HG02678 (cell line): ENCODE measurements at regions not wholly inside any gene's neighbourhood (a gene's known extent, or its start where the extent isn't known, plus 50 kb on each side); places are given as distances from the start of the nearest gene placed in this dataset.

Experiments
- ATAC-seq: cut with Tn5 transposase; IDR thresholded peaks from one replicate; pipeline ENCODE4 v1.9.1; 2021; ENCODE audit warnings: mild to moderate bottlenecking, moderate library complexity; ENCODE audit not compliant: unreplicated experiment

GRCh38 chr3:102102394-102102793 lies 253.1 kb downstream of the NFKBIZ start:
- no peak for ATAC-seq

DNA sequence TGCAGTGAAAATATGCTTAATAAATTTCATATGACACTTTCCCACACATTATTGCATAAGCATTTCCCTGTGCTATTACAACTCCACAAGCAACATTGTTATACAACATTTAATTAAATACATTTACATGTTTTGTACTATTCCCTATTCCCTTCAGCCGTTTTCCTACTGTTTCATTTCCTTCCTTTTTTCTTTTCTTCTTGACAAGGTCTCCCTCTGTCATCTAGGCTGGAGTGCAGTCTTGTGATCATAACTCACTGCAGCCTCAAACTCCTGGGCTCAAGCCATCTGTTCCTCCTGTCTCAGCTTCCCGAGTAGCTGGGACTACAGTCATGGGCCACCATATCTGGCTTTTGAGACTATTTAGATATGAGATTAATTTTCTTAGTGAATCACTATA lies 254.7 kb downstream of the NFKBIZ start:
- ATAC-seq: no peak

- no peak for ATAC-seq
Observed at GRCh38 chr3:102105193-102105592, 255.9 kb downstream of the NFKBIZ start.

DNA sequence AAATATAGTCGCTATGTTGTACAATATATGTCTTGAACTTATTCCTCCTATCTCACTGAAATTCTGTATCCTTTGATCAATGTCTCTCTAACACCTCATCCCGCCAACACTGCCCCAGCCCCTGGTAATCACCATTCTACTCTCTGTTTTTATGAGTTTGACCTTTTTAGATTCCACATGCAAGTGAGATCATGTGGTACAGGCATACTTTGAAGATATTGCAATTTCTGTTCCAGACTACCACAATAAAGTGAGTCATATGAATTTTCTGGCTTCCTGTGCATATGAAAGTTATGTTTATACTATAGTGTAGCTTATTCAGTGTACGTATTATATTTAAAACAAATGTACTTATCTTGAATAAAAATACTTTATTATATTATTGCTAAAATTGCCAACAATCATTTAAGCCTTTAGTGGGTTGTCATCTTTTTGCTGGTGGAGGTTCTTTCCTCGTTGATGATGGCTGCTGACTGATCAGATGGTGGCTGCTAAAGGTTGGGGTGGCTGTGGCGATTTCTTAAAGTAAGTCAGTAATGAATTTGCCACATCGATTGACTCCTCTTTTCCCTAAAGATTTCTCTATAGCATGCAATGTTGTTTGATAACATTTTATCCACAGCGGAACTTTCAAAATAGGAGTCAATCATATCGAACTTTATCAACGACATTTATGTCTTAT lies 257.2 kb downstream of the NFKBIZ start:
- no peak for ATAC-seq

- no peak for ATAC-seq
Observed at GRCh38 chr3:102112704-102113230, 263.5 kb downstream of the NFKBIZ start.

DNA sequence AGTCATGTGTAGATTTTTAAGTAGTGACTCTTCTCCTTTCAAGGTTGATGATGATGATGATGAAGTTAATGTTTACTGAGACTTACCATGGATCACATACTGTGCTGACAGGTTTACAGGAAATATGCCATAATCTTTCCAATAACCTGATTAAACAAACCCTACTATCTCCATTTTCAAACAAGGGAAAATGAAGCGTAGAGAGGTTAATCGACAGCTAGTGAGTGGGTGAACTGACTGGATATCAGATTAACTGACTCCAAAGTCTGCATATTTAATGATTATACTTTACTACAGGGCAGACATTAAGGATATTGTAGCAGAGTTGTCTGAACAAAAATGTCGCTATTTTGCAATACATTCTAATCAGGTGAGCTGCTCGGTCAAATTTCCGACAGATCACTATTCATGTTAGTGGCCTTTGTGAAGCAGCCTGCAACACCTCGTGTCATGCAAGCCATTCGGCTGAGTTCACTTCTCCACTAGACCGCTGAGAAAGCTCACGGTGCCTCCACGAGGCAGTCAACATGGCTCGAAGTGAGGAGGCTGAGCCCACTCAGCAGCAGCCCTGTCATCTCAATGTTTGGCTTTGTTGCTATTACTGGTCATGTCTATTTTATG lies 264.2 kb downstream of the NFKBIZ start:
- no peak for ATAC-seq

DNA sequence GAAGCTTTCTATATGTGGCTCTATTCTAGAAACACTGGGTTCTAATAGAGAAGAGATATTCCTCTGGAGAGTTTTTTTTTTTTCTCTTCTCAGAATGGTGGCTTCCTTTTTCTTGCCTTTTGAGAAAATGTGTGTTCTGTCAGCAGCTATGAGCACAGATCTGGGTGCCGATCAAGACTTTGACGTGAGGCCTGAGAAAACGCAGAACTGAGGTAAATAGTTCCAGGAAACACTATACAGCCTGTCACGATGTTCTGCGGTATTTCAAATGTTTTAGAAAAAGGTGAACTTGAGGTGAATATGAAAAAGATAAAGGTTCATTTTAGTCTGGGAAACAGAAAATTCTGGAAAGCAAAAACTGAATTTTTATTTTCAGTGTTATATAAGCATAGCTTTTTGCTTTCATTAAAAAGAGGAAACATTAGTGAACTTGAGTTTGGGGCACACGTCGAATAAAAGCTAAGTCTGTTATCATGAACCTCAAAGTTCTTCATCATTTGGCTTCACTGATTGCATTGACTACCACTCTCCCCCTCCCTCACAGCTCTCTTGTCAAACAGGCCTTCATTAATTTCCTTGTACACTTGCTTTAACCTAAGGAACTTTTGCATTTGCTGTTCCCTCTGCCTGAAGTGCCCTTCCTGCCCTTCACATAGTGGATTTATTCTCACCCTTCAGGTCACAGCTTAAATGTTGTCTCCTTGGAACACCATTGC lies 265.1 kb downstream of the NFKBIZ start:
- ATAC-seq: no peak

DNA sequence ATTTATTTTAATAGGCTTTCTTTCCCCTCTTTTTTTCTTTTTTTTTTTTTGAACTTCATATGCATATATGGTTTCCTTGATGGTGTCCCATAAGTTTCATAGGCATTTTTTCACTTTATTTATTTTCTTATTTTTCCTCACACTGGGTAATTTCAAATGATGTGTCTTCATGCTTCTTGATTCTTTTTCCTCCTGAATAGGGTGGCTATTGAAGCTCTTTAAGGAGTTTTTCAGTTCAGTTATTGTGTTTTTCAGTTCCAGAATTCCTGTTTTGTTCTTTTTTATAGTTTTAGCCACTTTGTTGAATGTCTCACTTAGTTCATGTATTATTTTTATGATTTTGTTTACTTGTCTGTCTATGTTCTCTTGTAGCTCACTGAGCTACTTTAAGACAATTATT lies 273.2 kb downstream of the NFKBIZ start:
- no peak for ATAC-seq

GRCh38 chr3:102123590-102124190 lies 274.4 kb downstream of the NFKBIZ start:
- no peak for ATAC-seq

DNA sequence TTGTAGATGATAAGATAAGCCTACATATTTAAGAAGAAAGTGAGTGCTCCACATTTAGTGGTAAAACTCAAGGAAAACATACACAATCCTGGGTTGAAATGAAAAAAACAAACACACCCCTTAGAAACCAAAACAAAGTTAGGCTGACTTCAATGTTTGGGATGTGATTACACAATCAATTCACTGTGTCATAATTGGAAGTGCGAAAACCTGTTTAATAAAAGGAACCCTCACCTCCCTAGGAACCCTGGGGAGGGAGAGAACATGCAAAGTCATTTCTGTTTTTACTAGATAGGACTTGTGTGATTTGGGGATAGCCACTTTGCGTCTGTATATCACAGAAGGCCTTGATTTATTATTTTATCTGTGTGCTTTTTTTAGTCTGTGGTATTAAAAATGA lies 275.0 kb downstream of the NFKBIZ start:
- no peak for ATAC-seq

DNA sequence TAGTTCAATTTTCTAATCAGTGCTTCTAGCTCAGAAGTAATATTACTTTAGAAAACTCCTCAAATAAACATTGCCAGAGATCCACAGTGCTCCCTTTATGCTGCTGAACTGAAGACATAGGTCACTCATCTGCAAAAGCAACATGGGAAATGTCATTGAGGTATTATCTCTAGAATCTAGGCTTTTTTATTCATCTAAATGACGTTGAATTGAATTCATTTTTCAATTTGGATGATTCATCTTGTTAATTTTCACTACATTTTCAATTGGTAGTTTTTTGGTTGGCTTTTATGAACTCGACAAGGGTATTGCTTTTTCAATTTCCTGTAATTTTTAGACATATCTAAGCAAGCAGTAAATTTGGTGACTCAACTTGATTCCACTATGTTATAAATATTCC lies 275.4 kb downstream of the NFKBIZ start:
- ATAC-seq: no peak

GRCh38 chr3:102125197-102125993 lies 276.1 kb downstream of the NFKBIZ start:
- ATAC-seq: no peak

DNA sequence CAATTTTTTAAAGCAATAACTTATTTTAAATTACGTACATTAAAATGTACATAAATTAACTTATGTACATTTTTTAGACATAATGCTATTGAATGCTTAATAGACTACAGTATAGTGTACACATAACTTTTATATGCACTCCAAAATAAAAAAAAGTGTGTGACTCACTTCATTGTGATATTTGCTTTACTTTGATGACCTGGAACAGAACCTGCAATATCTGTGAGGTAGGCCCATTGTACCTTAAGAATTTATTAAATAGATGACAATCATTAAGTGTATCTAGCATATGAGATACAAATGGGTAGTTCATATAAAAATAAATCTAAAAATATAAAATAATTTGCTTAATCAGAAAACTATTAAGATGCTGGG lies 276.7 kb downstream of the NFKBIZ start:
- ATAC-seq: no peak

- ATAC-seq: no peak
Observed at GRCh38 chr3:102129760-102130608, 280.7 kb downstream of the NFKBIZ start.

- ATAC-seq: no peak
Observed at GRCh38 chr3:102132370-102132769, 283.1 kb downstream of the NFKBIZ start.

- ATAC-seq: no peak
Observed at GRCh38 chr3:102133376-102133775, 284.1 kb downstream of the NFKBIZ start.

DNA sequence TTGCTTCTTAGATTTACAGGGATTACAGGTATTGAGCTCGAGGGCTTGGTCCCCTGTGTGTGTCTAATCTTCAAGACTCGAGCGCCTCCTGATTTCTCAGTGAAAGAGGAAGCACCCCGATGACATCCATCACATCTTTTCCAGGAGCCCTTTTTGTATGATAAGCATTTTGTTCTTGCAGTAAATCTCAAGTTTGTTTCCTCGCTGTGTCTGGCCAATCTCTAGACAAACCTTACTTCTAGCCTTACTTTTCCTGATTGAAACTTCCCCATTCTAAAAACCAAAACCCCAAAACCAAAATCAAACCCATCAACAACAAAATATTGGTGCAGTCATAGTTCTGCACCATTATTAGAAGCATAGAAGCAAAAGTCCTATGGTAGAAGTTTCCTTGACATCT lies 286.0 kb downstream of the NFKBIZ start:
- ATAC-seq: no peak

GRCh38 chr3:102136183-102136582 lies 286.9 kb downstream of the NFKBIZ start:
- no peak for ATAC-seq

DNA sequence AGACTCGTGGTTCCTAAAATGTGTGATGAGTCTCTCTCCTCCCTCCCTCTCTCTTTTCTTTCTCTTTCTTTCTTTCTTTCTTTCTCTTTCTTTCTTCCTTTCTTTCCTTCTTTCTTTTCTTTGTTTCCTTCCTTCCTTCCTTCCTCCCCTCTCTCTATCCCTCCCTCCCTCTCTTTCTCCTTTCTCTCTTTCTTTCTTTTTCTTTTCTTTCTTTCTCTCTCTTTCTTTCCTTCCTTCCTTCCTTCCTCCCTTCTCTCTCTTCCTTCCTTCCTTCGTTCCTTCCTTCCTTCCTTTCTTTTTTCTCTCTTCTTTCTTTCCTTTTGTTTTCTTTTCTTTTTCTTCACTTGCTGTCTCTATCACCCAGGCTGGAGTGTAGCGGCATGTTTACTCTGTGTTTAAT lies 290.8 kb downstream of the NFKBIZ start:
- ATAC-seq: no peak
